ENCODE measurements at regions not wholly inside any gene's neighbourhood (a gene's known extent, or its start where the extent isn't known, plus 50 kb on each side); places are given as distances from the start of the nearest gene placed in this dataset.

GRCh38 chr2:120570546-120570945, 165.1 kb upstream of the GLI2 start:
- Histone ChIP-seq H3K4me1 (ENCODE audit: insufficient read depth) (peaks cover 13% of the 10 kb centered on the region), H3K4me3 (no peak overlapping the region), H3K27me3 (no peaks in the 10 kb centered on the region), H3K9me3 (no peaks in the 10 kb centered on the region), H3K36me3 (no peaks in the 10 kb centered on the region), H3K27ac (no peak overlapping the region)
- no peak for TF ChIP-seq EP300 (IDR thresholded peaks at IDR 0.05)
- intact Hi-C loops (cut with DNase I) = no loop called here
- 72 to 80% (median 79%) methylated on average over 7 of the region's 7 CpGs for WGBS, 3 donors
- DNase-seq = no peak

DNA sequence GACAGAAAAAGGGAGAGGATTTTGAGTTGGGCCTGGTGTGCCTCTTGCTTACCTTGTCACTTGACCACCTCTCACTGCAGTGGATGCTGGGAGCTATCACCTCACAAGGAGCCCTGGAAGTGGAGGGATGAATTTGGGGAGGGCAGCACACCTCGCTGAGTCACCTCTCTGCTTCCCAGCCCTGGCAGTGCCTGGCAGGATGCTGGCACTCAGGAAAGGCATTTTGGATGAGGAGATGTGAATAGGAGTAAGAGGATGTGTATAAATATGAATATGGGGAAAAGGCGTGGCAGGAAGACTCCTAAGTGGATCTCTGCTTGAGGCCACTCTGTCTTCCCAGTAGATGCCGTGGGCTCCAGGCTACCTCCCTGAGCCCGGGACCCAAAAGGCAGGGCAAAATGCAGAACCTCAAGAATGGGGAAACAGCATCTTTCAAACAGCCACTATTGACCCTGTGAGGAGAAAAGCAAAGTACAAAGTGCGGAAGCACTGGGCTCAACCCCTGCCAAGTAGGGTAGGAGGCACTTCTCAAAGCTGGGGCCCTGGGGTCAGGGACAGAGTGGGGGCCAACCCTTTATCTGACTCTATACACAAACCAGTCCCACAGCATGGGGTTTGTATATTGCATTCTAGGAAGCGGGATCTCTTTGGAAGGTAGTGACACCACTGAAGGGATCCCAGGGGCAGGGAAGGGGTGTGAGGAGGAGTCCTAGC, 164.5 kb upstream of the GLI2 start:
- Histone ChIP-seq H3K27me3 (no peaks in the 10 kb centered on the region), H3K9me3 (no peaks in the 10 kb centered on the region), H3K27ac (no peak overlapping the region), H3K4me1 (ENCODE audit: insufficient read depth) (peaks cover 10% of the 10 kb centered on the region), H3K4me3 (no peak overlapping the region), H3K36me3 (no peaks in the 10 kb centered on the region)
- 87 to 97% (median 94%) methylated on average over 6 of the region's 6 CpGs for WGBS, 3 donors
- TF ChIP-seq EP300 (IDR thresholded peaks at IDR 0.05) (no peak), POLR2A (IDR thresholded peaks at IDR 0.05) (no peak)
- TF ChIP-seq, protein P1, sequence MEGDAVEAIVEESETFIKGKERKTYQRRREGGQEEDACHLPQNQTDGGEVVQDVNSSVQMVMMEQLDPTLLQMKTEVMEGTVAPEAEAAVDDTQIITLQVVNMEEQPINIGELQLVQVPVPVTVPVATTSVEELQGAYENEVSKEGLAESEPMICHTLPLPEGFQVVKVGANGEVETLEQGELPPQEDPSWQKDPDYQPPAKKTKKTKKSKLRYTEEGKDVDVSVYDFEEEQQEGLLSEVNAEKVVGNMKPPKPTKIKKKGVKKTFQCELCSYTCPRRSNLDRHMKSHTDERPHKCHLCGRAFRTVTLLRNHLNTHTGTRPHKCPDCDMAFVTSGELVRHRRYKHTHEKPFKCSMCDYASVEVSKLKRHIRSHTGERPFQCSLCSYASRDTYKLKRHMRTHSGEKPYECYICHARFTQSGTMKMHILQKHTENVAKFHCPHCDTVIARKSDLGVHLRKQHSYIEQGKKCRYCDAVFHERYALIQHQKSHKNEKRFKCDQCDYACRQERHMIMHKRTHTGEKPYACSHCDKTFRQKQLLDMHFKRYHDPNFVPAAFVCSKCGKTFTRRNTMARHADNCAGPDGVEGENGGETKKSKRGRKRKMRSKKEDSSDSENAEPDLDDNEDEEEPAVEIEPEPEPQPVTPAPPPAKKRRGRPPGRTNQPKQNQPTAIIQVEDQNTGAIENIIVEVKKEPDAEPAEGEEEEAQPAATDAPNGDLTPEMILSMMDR (IDR thresholded peaks at IDR 0.05) = no peak
- no peak for DNase-seq
- intact Hi-C loops (cut with DNase I) = no loop called here

GRCh38 chr2:120572226-120572625, 163.4 kb upstream of the GLI2 start:
- Histone ChIP-seq H3K27ac (no peak overlapping the region), H3K4me1 (ENCODE audit: insufficient read depth) (peaks cover 7% of the 10 kb centered on the region), H3K27me3 (no peaks in the 10 kb centered on the region), H3K9me3 (no peaks in the 10 kb centered on the region), H3K4me3 (no peak overlapping the region), H3K36me3 (no peaks in the 10 kb centered on the region)
- WGBS, 3 donors = 90 to 97% (median 91%) methylated on average over 2 of the region's 2 CpGs
- DNase-seq = no peak
- TF ChIP-seq, protein P1 (IDR thresholded peaks at IDR 0.05) = no peak
- TF ChIP-seq POLR2A (IDR thresholded peaks at IDR 0.05) = no peak
- TF ChIP-seq EP300 (IDR thresholded peaks at IDR 0.05) = no peak
- intact Hi-C loops (cut with DNase I) = no loop called here

- Histone ChIP-seq H3K27ac (no peak overlapping the region), H3K4me1 (ENCODE audit: insufficient read depth) (peaks cover 5% of the 10 kb centered on the region), H3K36me3 (no peaks in the 10 kb centered on the region), H3K27me3 (no peaks in the 10 kb centered on the region), H3K9me3 (no peaks in the 10 kb centered on the region), H3K4me3 (no peak overlapping the region)
- intact Hi-C loops (cut with DNase I) = no loop called here
- no peak for TF ChIP-seq POLR2A (IDR thresholded peaks at IDR 0.05)
- TF ChIP-seq EP300 (IDR thresholded peaks at IDR 0.05) = no peak
- TF ChIP-seq, protein P1 (IDR thresholded peaks at IDR 0.05) = no peak
- DNase-seq = no peak
- 80 to 90% (median 84%) methylated on average over 4 of the region's 4 CpGs for WGBS, 3 donors
These were observed 161.0 kb upstream of the GLI2 start for GRCh38 chr2:120574620-120575019.

DNA sequence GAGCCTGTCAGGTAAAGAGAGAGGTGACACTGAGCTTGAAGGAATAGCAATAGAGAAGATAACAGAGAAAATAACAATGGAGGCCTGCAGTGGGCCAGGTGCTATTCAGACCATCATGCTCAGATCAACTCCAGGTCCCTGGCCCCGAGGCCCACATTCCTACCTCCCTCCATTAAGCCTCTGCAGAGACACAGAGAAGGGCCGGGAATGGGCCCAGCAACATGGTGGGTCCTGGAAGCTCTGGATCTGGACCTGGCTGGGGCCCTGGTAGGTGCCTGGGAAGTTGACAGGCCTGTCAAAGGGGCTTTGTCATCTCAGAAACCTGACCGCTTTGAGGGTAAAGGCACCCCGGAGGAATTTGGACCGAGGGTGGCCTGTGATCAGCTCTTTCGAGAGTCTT, 159.7 kb upstream of the GLI2 start:
- Histone ChIP-seq H3K4me1 (ENCODE audit: insufficient read depth) (peaks cover 5% of the 10 kb centered on the region), H3K27me3 (no peaks in the 10 kb centered on the region), H3K9me3 (no peaks in the 10 kb centered on the region), H3K4me3 (no peak overlapping the region), H3K27ac (no peak overlapping the region), H3K36me3 (no peaks in the 10 kb centered on the region)
- intact Hi-C loops (cut with DNase I) = no loop called here
- TF ChIP-seq, protein P1 (IDR thresholded peaks at IDR 0.05) = no peak
- TF ChIP-seq POLR2A (IDR thresholded peaks at IDR 0.05) (no peak), EP300 (IDR thresholded peaks at IDR 0.05) (no peak)
- WGBS, 3 donors = 96 to 99% (median 98%) methylated on average over 6 of the region's 6 CpGs
- no peak for DNase-seq
